NCI-H748 (cell line): ENCODE measurements at regions not wholly inside any gene's neighbourhood (a gene's known extent, or its start where the extent isn't known, plus 50 kb on each side); places are given as distances from the start of the nearest gene placed in this dataset.
"Not testable (repeated sequence)": the region's sequence is repeated elsewhere in the genome, so short reads cannot be mapped to it uniquely, and the experiment has no call there.

Experiments
- DNase-seq: peaks from one replicate; lab custom pipeline; 2025; ENCODE audit not compliant: unreplicated experiment; lab: John Stamatoyannopoulos, UW

- DNase-seq = no peak
Observed at GRCh38 chr7:142698429-142698828, 50.8 kb upstream of the PRSS1 start.

- no peak for DNase-seq
Observed at GRCh38 chr7:142697270-142697669, 52.0 kb upstream of the PRSS1 start.

- DNase-seq = no peak
Observed at GRCh38 chr7:142696456-142697179, 52.7 kb upstream of the PRSS1 start.

DNA sequence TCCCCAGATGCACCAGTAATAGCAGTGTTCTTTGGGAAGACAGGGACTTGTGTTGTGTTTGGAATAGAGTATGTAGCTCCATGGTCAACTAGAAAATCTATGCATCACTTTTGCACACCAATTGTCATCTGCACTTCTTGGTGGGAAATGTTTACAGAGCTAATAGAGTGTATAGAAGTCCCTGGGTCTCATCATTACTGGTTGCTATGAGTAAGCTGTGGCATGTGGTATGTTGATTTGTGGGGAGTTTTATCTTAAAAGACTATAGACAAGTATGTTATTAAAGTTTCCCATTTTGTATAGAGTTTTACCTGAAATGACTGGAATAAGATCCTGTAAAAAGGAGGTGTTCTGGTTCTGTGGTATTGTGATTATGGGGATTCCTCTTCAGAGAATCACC, 55.4 kb upstream of the PRSS1 start:
- DNase-seq = no peak

- peak; percentile 11 for DNase-seq
Observed at GRCh38 chr7:142690554-142691182, 58.6 kb upstream of the PRSS1 start.

- DNase-seq = peak; percentile 90
Observed at GRCh38 chr7:142689439-142690120, 59.7 kb upstream of the PRSS1 start.

DNA sequence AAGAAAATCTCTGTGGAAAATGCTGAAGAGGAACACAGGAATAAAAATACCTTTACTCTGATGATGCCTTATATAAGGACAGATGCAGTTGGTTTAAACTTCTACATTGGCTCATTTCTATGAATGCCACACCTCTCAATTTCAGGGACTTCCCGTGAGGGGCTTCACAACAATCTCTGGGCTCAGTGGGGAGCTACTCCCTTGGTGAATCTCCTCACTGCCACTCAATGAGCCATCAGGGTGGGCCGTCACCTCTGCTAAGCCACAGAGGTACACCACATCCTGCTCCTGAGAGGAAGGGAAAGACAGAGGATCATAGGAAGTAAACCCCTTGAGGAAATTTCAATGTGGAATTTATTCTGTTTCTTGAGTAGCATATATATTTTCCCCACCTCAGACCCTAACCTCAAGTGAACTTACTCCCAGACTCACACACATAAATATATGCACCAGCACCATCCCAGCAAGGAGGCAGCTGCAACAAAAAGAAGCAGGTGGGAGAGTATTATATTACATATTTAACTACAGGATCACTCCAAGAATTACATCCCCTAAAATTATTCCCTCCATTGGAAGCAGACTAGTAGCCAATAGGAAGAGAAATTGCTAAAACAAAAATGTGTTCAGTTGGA, 63.3 kb upstream of the PRSS1 start:
- peak; percentile 64 for DNase-seq

- DNase-seq = no peak
Observed at GRCh38 chr7:142681314-142682092, 67.8 kb upstream of the PRSS1 start.

DNA sequence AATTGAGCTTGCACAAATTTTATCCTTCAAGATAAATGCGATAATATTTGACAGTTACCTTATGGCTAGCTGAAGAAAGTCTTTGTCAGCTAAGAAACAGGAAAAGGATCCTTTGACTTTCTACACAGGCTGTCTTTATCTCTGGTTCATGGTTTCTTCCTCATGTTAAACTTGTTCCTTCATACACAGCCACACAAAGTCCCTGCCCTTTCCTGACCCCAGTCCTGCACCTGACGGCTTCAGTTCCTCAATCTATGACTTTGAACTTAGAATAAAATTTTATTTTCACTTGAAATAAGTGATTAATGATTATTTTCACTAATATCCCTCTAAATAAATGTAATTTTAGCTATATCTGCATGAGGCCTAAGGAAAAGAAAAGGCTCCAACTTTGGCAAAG, 77.8 kb upstream of the PRSS1 start:
- DNase-seq = no peak

- DNase-seq = no peak
Observed at GRCh38 chr7:142670511-142670910, 78.8 kb upstream of the PRSS1 start.

GRCh38 chr7:142669074-142669654, 80.1 kb upstream of the PRSS1 start:
- peak; percentile 53 for DNase-seq

GRCh38 chr7:142668495-142668894, 80.8 kb upstream of the PRSS1 start:
- no peak for DNase-seq

- no peak for DNase-seq
Observed at GRCh38 chr7:142657376-142657775, 91.9 kb upstream of the PRSS1 start.

- DNase-seq = no peak
Observed at GRCh38 chr7:142654398-142654797, 94.9 kb upstream of the PRSS1 start.

- no peak for DNase-seq
Observed at GRCh38 chr7:142647749-142648148, 101.5 kb upstream of the PRSS1 start.

GRCh38 chr7:142646386-142647140, 102.7 kb upstream of the PRSS1 start:
- DNase-seq = peak; percentile 52

GRCh38 chr7:142645777-142646176, 103.5 kb upstream of the PRSS1 start:
- DNase-seq = peak; percentile 73

DNA sequence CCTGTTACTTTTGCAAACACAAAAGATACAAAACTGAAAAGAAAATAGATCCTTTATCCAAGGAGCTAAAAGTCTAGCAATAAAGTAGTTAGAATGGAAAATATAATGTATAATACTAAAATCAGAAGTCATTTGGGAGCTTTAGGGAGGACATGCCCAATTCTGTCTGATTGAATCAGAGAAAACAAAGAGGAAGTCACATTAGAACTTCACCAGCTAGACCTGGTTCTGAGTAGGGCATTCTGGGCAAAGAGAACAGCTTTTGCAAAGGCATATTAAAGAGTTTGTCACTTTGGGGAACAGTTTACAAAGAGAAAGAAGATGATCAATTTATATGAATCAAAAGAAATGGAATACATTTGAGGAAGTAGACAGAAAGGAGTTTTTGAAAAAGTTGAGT, 107.0 kb upstream of the PRSS1 start:
- no peak for DNase-seq

DNA sequence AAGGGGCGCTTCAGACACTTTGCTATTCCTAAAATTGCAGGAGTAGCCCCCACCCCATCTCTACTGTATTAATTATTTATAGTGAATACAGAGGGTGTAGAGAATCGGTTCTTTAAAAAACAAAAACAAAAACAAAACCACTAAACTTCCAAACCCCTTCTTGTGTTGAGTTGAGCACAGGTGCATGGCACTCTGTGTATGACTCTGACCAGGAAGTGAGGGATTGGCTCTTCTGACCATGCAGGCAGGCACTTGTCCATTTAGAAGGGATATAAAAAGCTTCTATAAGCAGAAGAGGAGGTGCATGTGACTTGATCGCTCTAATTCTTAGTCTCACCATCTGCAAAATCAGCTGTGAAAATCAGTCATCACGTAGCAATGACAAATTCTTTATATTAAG, 108.0 kb upstream of the PRSS1 start:
- not testable (repeated sequence) for DNase-seq

DNA sequence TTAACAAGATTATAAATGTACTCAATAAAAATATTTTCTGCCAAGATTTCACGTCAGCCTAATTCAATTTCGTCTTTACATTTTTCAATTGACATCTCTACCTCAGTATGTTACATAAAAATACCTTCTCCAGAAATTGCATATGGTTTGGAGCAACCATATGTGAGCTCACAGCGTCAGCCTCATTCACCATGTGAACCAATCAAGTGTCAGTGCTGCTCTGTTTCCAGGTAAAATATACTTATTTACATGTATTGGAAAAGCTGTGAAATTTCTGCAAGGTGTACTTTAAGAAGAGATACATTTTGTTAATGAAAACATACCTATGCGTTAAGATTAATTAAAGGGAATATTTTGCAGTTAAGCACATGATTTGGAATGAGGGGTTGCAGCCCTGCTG, 110.7 kb upstream of the PRSS1 start:
- no peak for DNase-seq
